ENCODE measurements at regions not wholly inside any gene's neighbourhood (a gene's known extent, or its start where the extent isn't known, plus 50 kb on each side); places are given as distances from the start of the nearest gene placed in this dataset.
"Not testable (repeated sequence)": the region's sequence is repeated elsewhere in the genome, so short reads cannot be mapped to it uniquely, and the experiment has no call there.

- no peak for DNase-seq (ENCODE audit: low spot score)
Measured at GRCh38 chr4:128570387-128570975, 239.0 kb upstream of the JADE1 start.

DNA sequence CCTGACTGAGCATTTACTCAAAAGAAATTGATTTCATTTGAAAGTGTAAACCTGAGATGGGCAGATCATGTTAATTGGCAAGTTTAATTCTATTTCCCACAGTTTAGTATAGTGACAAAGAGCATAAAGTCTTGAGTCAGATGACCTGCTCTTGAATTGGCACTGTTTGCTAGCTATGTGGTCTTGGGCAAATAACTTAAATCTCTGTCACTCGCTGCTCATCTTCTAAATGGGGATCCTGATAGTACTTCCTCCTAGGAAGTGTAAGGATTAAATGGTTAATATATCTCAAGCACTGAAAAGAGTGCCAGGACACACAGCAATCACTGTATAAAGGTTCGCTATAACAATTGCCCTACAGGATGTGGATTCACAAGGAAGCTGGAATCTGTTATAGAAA is 242.8 kb upstream of the JADE1 start:
- DNase-seq (ENCODE audit: low spot score), result no peak

DNA sequence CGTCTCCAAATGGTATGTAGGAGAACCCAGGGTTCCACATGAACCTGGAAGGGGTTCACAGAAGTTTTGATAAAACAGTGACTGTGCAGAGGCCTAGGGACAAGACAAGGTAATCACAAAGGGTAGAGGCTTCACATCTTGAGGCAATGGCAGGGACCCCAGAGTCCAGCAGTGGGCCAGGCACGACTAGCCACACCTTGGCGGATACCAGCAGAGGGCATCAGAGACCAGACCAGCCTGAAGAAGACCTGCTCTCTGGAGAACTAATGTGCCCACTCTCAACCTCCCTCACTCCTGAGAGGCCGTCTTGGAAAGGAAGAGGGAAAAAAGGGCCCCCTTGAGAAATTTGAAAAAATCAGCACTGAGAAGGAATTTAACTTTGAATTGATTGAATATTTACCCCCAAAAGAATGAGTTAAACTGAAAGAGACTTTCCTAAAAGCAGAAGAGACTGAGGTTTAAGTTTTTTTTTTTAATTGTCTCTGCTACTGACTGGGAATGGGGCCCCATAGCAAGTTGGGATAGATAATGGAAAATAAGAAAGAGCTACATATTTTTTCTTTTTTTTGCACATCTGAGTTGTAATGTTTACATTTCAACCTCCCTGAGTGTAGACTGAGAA is 243.8 kb upstream of the JADE1 start:
- peak; percentile 34 for DNase-seq (ENCODE audit: low spot score)

DNA sequence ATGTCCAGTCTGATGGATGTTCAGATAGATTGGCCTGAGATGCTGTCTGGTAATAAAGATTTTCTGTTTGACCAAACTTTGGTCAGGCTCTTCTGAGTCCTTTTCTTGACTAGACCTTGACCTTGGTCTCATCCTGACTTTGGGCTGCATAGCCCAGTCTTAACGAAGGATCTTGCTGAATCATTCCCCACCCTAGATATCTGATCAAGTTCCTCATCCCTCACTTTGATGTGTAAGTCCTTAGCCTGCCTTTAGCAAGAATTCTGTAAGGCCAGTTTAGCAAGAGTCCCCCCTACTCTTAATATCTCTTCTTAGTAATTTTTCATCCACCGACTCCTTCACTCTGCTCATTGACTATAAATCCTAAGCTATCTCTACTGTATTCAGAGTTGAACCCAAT is 244.4 kb upstream of the JADE1 start:
- DNase-seq (ENCODE audit: low spot score), result no peak

DNA sequence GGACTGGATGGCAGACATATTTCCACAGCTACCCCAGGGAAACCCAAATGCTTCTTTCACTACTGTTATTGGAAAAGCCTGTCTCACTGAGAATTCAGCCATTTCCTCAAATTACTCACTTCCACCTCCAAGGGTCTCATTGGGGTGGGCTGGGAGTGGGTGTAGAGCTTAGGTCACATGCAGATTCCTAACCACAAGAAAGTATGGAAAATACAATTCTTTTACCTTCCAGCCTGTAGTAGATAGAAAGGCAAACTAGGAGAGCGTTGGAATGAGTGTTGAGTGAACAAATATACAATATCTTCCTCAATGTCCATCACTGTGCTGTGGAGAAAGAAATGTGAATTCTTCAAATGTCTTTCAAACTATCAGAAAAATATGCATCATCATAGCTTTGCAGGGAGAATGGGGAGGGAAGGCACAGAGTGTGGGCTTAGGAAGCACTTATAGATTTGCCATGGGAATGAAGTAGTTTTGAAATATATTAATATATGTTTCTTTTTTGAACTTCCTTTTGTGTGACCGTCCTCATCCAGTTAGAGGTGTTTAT is 245.3 kb upstream of the JADE1 start:
- DNase-seq (ENCODE audit: low spot score), result no peak

DNA sequence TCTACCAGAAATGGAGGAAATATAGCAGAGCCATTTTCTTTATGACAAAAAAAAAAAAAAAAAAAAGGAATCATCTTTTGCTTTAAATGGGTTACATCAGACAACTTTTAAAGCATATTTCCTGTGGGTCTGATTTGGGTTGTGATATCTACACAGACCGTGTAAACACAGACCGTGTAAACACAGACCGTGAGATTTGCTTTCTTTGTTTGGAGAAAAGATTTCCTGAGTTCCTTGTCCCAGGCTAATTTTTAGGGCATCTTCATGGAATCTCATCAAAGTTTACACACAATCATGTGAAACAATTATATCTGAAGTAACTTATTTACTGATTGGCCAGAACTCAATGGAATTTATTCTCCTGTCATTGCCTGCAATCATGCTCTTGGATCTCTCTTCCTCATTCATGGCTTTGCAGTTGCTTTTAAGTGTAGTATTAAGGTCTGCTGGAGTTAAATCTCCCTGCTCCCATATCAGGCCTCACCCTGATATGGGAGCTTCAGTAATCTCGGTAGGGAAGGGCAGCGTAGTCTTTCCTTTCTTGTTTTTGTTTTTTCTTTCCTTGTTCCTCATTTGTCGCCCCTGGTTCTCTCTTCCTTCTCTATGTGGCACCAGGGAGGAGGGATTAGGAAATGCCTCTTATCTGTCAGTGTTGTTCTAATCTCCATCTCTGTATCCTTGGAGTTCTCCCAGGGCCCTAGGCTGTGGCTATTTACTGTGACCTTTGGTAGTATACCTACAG is 248.6 kb upstream of the JADE1 start:
- no peak for DNase-seq (ENCODE audit: low spot score)

GRCh38 chr4:128558896-128559679 is 250.4 kb upstream of the JADE1 start:
- DNase-seq (ENCODE audit: low spot score), result peak; percentile 29

- no peak for DNase-seq (ENCODE audit: low spot score)
Measured at GRCh38 chr4:128556756-128557155, 252.7 kb upstream of the JADE1 start.

DNA sequence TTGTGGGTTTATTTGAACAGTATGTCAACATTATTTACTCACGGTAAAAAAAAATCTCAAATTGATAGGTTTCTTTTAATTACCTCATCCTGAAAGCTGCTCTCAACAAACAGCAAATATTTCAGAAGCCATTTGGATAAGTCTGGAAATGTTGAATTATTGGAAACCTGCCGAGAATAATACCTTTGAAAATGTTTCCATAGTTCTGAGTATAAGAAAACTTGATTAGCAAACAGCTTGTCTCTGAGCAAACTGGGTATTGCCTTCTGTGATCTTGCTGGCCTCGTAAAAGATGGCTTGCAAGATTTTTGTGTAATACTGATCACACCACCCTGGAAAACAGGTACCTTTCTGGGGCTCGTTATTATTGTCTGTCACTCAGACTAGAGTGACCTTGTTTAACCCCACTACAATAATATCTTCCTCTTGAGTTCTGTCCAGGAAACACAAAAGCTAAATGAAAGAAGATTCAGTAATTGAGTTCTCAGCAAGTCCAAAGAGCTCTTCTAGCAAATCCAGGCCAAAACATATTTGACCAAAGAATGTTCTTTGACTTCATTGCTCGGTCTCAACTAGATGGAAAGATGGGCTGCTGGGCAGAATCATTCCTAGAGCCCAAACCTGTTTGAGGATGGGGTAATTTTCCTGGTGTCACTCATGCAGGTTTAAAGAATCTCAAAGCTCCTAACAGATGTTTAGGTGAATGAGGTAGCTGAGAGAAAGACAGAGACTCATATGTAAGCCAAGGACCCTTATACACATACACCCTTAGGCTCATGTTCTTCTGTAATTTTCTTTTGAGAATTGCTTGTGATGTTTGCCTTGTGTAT is 255.6 kb upstream of the JADE1 start:
- no peak for DNase-seq (ENCODE audit: low spot score)

GRCh38 chr4:128552586-128552907 is 257.0 kb upstream of the JADE1 start:
- no peak for DNase-seq (ENCODE audit: low spot score)

DNA sequence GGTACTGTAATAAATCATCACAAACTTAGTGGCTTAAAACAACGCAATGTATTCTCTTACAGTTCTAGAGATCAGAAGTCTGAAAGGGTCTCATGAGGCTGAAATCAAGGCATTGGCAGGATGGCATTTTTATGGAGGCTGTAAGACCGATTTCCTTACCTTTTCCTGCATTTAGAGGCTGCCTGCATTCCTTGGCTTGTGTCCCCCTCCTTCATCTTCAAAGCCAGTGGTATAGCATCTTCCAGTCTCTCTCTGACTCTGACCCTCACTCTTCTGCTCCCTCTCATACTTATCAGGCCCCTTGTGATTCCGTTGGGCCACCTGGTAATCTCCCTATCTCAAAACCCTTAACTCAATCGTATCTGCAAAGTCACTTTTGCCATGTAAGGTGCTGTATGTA is 258.2 kb upstream of the JADE1 start:
- DNase-seq (ENCODE audit: low spot score), result no peak

DNA sequence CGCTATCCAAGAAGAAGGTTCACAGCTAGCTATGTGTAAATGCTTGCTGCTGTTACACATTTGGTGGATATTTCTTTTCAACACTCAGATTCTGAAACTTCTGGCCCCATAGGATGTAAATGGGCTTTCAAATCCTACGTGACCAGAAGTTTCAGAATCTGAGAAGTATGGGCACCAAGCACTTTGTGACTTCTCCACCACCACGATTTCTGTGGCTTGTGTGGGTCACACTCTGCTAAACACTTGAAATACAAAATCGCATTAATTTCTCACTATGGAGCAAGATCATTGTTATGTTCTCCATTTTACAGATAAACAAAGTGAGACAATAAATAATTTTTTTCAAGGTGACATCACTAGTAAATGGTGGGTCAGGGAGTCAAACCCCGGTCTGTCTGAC is 259.4 kb upstream of the JADE1 start:
- DNase-seq (ENCODE audit: low spot score), result no peak

GRCh38 chr4:128549636-128550035 is 259.9 kb upstream of the JADE1 start:
- DNase-seq (ENCODE audit: low spot score), result no peak

GRCh38 chr4:128548381-128548780 is 260.8 kb upstream of the PGRMC2 start:
- no peak for DNase-seq (ENCODE audit: low spot score)

GRCh38 chr4:128544272-128544671 is 256.7 kb upstream of the PGRMC2 start:
- DNase-seq (ENCODE audit: low spot score), result no peak

GRCh38 chr4:128543696-128544095 is 256.1 kb upstream of the PGRMC2 start:
- no peak for DNase-seq (ENCODE audit: low spot score)

DNA sequence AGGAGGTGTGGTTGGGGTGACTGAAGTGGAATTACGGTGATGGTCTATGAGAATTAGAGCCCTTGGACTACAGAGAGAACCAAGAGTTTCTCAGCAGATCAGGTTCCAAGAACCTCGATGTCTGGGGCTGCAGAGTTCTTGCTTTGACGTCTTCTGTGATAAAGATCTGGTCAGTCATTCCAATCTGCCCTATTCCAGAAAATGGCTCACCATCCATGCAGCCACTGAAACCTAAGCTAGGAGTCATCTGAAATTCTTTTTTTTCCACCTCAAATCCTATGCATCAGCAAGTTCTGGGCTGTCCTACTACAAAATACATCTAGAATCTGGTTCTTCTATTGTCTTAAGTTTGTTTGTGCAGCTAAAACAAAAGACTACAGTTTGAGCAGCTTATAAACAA is 254.4 kb upstream of the PGRMC2 start:
- no peak for DNase-seq (ENCODE audit: low spot score)

DNA sequence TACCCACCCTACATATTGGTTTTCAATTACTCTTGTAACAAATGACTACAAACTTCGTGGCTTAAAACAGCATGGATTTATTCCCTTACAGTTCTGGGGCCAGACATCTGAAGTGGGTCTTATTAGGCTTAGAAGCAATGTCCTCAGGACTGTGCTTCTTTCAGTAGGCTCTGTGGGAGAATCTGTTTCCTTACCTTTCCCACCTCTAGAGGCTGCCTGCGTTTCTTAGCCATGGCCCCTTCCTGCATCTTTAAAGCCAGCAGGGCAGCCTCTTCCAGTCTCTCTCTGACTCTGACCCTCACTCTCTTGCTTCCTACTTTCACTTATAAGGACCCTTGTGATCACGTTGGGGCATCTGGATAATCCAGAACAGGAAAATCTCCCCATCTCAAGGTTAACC is 252.5 kb upstream of the PGRMC2 start:
- no peak for DNase-seq (ENCODE audit: low spot score)

DNA sequence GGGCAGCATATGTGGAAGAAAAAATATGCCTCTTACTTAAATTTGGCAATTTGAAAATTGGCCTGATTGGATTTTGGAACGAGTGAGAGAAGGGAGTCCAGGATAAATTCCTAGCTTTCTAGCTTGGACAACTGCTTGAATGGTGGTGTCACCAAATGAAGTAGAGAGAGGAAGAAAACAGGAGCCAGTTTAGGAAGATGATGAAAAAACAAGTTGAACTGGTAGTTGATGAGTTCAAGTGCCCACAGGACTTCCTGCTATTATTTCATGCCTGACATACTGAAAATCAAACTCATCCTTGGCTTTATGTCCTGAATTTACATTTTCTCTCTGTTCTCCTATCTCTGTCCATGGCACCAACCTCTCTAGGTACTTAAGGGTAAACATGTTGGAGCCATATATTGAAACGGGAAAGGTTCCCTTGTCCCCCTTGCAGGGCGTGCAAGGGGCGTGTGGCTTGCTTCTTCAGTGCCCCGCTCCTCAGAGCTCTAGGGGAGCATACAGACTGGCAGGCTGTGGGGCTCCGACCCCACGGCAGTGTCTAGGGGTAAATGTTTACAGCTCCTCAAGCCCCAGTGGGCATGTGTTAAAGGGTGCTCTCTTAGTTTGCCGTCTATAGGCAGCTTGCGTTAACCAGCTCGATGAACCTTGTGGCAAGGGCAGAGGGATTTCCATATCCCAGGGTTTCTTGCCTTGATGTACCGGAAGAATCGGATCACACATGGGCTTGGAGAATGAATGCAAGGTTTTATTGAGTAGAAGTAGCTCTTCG is 250.7 kb upstream of the PGRMC2 start:
- no peak for DNase-seq (ENCODE audit: low spot score)

DNA sequence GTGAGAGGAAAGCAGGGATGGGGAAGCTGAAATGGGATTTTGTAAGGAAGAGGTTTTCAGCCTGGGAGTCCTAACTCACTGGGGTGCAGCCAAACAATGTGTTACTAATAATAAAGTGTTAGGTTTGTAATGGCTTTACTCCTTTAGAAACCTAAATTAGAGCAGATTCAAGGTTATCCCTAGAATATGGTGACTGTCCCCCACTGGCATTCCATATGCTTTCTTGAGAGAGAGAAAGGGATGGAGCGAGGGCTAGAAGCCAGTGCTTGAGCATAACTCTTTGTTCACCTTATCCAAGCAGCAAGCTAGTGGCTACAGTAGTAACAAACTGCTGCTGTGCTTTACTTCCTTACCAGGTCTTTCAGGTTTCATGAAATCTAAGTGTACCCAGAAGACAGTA is 249.1 kb upstream of the PGRMC2 start:
- DNase-seq (ENCODE audit: low spot score), result no peak

GRCh38 chr4:128535510-128535909 is 247.9 kb upstream of the PGRMC2 start:
- not testable (repeated sequence) for DNase-seq (ENCODE audit: low spot score)
